ENCODE measurements at regions not wholly inside any gene's neighbourhood (a gene's known extent, or its start where the extent isn't known, plus 50 kb on each side); places are given as distances from the start of the nearest gene placed in this dataset.
A peak's percentile ranks its signal among the peaks of the same experiment; 100 is the strongest.

- Mint-ChIP-seq H3K27ac (no peak overlapping the region), H3K27me3 (no peaks in the 10 kb centered on the region), H3K4me1 (peaks cover 4 to 12% (median 9%) of the 10 kb centered on the region in 4 donors), H3K36me3 (no peaks in the 10 kb centered on the region), H3K9me3 (peaks cover 0 to 14% (median 0%) of the 10 kb centered on the region in 7 donors), H3K4me3 (no peak overlapping the region)
- Histone ChIP-seq H3K27ac (ENCODE audit: insufficient read depth, low read length, poor library complexity, severe bottlenecking) (no peak overlapping the region), H3K9me3 (ENCODE audit: control insufficient read depth in 2 of 2, low read length in 2 of 2) (no peaks in the 10 kb centered on the region), H3K4me3 (ENCODE audit: low read depth, low read length) (no peak overlapping the region), H3K4me1 (ENCODE audit: control insufficient read depth, insufficient read depth, low read length, poor library complexity, severe bottlenecking) (no peaks in the 10 kb centered on the region), H3K36me3 (ENCODE audit: control insufficient read depth, insufficient read depth, low read length) (no peaks in the 10 kb centered on the region), H3K27me3 (ENCODE audit: control insufficient read depth, insufficient read depth, low read length) (no peaks in the 10 kb centered on the region)
- DNase-seq (no peak), ATAC-seq (ENCODE audit: low read depth in 2 of 2) (no peak)
Measured at GRCh38 chr6:110534731-110535492, 58.5 kb upstream of the SLC22A16 start.

GRCh38 chr6:110532431-110532830 is 56.0 kb upstream of the SLC22A16 start:
- Mint-ChIP-seq H3K27ac (peak overlapping the region in 2 of 3 donors; percentile 55 to 57), H3K36me3 (no peaks in the 10 kb centered on the region), H3K9me3 (peaks cover 0 to 6% (median 0%) of the 10 kb centered on the region in 7 donors), H3K4me1 (peaks cover 2 to 10% (median 3%) of the 10 kb centered on the region in 4 donors), H3K27me3 (no peaks in the 10 kb centered on the region), H3K4me3 (no peak overlapping the region)
- Histone ChIP-seq H3K36me3 (ENCODE audit: control insufficient read depth, insufficient read depth, low read length) (no peaks in the 10 kb centered on the region), H3K27ac (ENCODE audit: insufficient read depth, low read length, poor library complexity, severe bottlenecking) (no peak overlapping the region), H3K4me1 (ENCODE audit: control insufficient read depth, insufficient read depth, low read length, poor library complexity, severe bottlenecking) (no peaks in the 10 kb centered on the region), H3K9me3 (ENCODE audit: control insufficient read depth in 2 of 2, low read length in 2 of 2) (no peaks in the 10 kb centered on the region), H3K4me3 (ENCODE audit: low read depth, low read length) (no peak overlapping the region), H3K27me3 (ENCODE audit: control insufficient read depth, insufficient read depth, low read length) (no peaks in the 10 kb centered on the region)
- DNase-seq (no peak), ATAC-seq (ENCODE audit: low read depth in 2 of 2) (no peak)

- no peak for ATAC-seq (ENCODE audit: low read depth in 2 of 2)
- Histone ChIP-seq H3K27ac (ENCODE audit: insufficient read depth, low read length, poor library complexity, severe bottlenecking) (no peak overlapping the region), H3K27me3 (ENCODE audit: control insufficient read depth, insufficient read depth, low read length) (no peaks in the 10 kb centered on the region), H3K9me3 (ENCODE audit: control insufficient read depth in 2 of 2, low read length in 2 of 2) (no peaks in the 10 kb centered on the region), H3K4me1 (ENCODE audit: control insufficient read depth, insufficient read depth, low read length, poor library complexity, severe bottlenecking) (no peaks in the 10 kb centered on the region), H3K4me3 (ENCODE audit: low read depth, low read length) (no peak overlapping the region), H3K36me3 (ENCODE audit: control insufficient read depth, insufficient read depth, low read length) (no peaks in the 10 kb centered on the region)
- Mint-ChIP-seq H3K36me3 (no peaks in the 10 kb centered on the region), H3K27ac (no peak overlapping the region), H3K4me3 (no peak overlapping the region), H3K4me1 (peaks cover 0 to 5% (median 0%) of the 10 kb centered on the region in 4 donors), H3K9me3 (peaks cover 0 to 6% (median 0%) of the 10 kb centered on the region in 7 donors), H3K27me3 (no peaks in the 10 kb centered on the region)
- no peak for DNase-seq
Measured at GRCh38 chr6:110530671-110531070, 54.3 kb upstream of the SLC22A16 start.

- Histone ChIP-seq H3K27me3 (ENCODE audit: control insufficient read depth, insufficient read depth, low read length) (no peaks in the 10 kb centered on the region), H3K27ac (ENCODE audit: insufficient read depth, low read length, poor library complexity, severe bottlenecking) (no peak overlapping the region), H3K36me3 (ENCODE audit: control insufficient read depth, insufficient read depth, low read length) (no peaks in the 10 kb centered on the region), H3K4me1 (ENCODE audit: control insufficient read depth, insufficient read depth, low read length, poor library complexity, severe bottlenecking) (no peaks in the 10 kb centered on the region), H3K4me3 (ENCODE audit: low read depth, low read length) (no peak overlapping the region), H3K9me3 (ENCODE audit: control insufficient read depth in 2 of 2, low read length in 2 of 2) (no peaks in the 10 kb centered on the region)
- no peak overlapping the region for H3K4me3 Mint-ChIP-seq
- DNase-seq, result no peak
- no peak for ATAC-seq (ENCODE audit: low read depth in 2 of 2)
- no peaks in the 10 kb centered on the region for H3K36me3 Mint-ChIP-seq
- H3K4me1 Mint-ChIP-seq, result peaks cover 0 to 5% (median 0%) of the 10 kb centered on the region in 4 donors
- H3K27ac Mint-ChIP-seq, result no peak overlapping the region
- peaks cover 0 to 2% (median 0%) of the 10 kb centered on the region in 7 donors for H3K9me3 Mint-ChIP-seq
- no peaks in the 10 kb centered on the region for H3K27me3 Mint-ChIP-seq
Measured at GRCh38 chr6:110529907-110530306, 53.5 kb upstream of the SLC22A16 start.

- Histone ChIP-seq H3K4me1 (ENCODE audit: control insufficient read depth, insufficient read depth, low read length, poor library complexity, severe bottlenecking) (no peaks in the 10 kb centered on the region), H3K4me3 (ENCODE audit: low read depth, low read length) (no peak overlapping the region), H3K36me3 (ENCODE audit: control insufficient read depth, insufficient read depth, low read length) (no peaks in the 10 kb centered on the region), H3K27me3 (ENCODE audit: control insufficient read depth, insufficient read depth, low read length) (no peaks in the 10 kb centered on the region), H3K9me3 (ENCODE audit: control insufficient read depth in 2 of 2, low read length in 2 of 2) (no peaks in the 10 kb centered on the region), H3K27ac (ENCODE audit: insufficient read depth, low read length, poor library complexity, severe bottlenecking) (no peak overlapping the region)
- peak overlapping the region in 1 of 3 donors; percentile 15 for H3K27ac Mint-ChIP-seq
- ATAC-seq (ENCODE audit: low read depth in 2 of 2) (no peak), DNase-seq (no peak)
- H3K4me3 Mint-ChIP-seq, result no peak overlapping the region
- peaks cover 0 to 5% (median 0%) of the 10 kb centered on the region in 4 donors for H3K4me1 Mint-ChIP-seq
- no peaks in the 10 kb centered on the region for H3K27me3 Mint-ChIP-seq
- H3K9me3 Mint-ChIP-seq, result peaks cover 0 to 1% (median 0%) of the 10 kb centered on the region in 7 donors
- H3K36me3 Mint-ChIP-seq, result no peaks in the 10 kb centered on the region
Measured at GRCh38 chr6:110529355-110529754, 52.9 kb upstream of the SLC22A16 start.

- no peaks in the 10 kb centered on the region for H3K9me3 ChIP-seq (ENCODE audit: control insufficient read depth in 2 of 2, low read length in 2 of 2)
- no peak overlapping the region for H3K27ac ChIP-seq (ENCODE audit: insufficient read depth, low read length, poor library complexity, severe bottlenecking)
- no peaks in the 10 kb centered on the region for H3K36me3 ChIP-seq (ENCODE audit: control insufficient read depth, insufficient read depth, low read length)
- Mint-ChIP-seq H3K4me3 (no peak overlapping the region), H3K9me3 (peaks cover 0 to 3% (median 0%) of the 10 kb centered on the region in 7 donors), H3K27ac (peak overlapping the region in 1 of 3 donors; percentile 15), H3K36me3 (no peaks in the 10 kb centered on the region), H3K4me1 (peaks cover 0 to 5% (median 0%) of the 10 kb centered on the region in 4 donors), H3K27me3 (no peaks in the 10 kb centered on the region)
- DNase-seq (no peak), ATAC-seq (ENCODE audit: low read depth in 2 of 2) (no peak)
- H3K4me1 ChIP-seq (ENCODE audit: control insufficient read depth, insufficient read depth, low read length, poor library complexity, severe bottlenecking), result no peaks in the 10 kb centered on the region
- no peaks in the 10 kb centered on the region for H3K27me3 ChIP-seq (ENCODE audit: control insufficient read depth, insufficient read depth, low read length)
- no peak overlapping the region for H3K4me3 ChIP-seq (ENCODE audit: low read depth, low read length)
Measured at GRCh38 chr6:110528930-110529325, 52.5 kb upstream of the SLC22A16 start.

- peaks cover 0 to 1% (median 0%) of the 10 kb centered on the region in 7 donors for H3K9me3 Mint-ChIP-seq
- H3K4me3 Mint-ChIP-seq, result no peak overlapping the region
- H3K4me1 Mint-ChIP-seq, result peaks cover 0 to 5% (median 0%) of the 10 kb centered on the region in 4 donors
- H3K4me1 ChIP-seq (ENCODE audit: control insufficient read depth, insufficient read depth, low read length, poor library complexity, severe bottlenecking), result no peaks in the 10 kb centered on the region
- H3K27me3 Mint-ChIP-seq, result no peaks in the 10 kb centered on the region
- no peaks in the 10 kb centered on the region for H3K27me3 ChIP-seq (ENCODE audit: control insufficient read depth, insufficient read depth, low read length)
- peak; percentile 22 to 79 (median 60) for DNase-seq
- H3K9me3 ChIP-seq (ENCODE audit: control insufficient read depth in 2 of 2, low read length in 2 of 2), result no peaks in the 10 kb centered on the region
- H3K36me3 ChIP-seq (ENCODE audit: control insufficient read depth, insufficient read depth, low read length), result no peaks in the 10 kb centered on the region
- H3K4me3 ChIP-seq (ENCODE audit: low read depth, low read length), result no peak overlapping the region
- no peak overlapping the region for H3K27ac Mint-ChIP-seq
- H3K36me3 Mint-ChIP-seq, result no peaks in the 10 kb centered on the region
- ATAC-seq (ENCODE audit: low read depth in 2 of 2), result peak; percentile 55 to 73
- H3K27ac ChIP-seq (ENCODE audit: insufficient read depth, low read length, poor library complexity, severe bottlenecking), result no peak overlapping the region
Measured at GRCh38 chr6:110528101-110528929, 51.9 kb upstream of the SLC22A16 start.

Data from CD4-positive, CD25-positive, alpha-beta regulatory T cell (primary cell).